ENCODE measurements at regions not wholly inside any gene's neighbourhood (a gene's known extent, or its start where the extent isn't known, plus 50 kb on each side); places are given as distances from the start of the nearest gene placed in this dataset.

DNA sequence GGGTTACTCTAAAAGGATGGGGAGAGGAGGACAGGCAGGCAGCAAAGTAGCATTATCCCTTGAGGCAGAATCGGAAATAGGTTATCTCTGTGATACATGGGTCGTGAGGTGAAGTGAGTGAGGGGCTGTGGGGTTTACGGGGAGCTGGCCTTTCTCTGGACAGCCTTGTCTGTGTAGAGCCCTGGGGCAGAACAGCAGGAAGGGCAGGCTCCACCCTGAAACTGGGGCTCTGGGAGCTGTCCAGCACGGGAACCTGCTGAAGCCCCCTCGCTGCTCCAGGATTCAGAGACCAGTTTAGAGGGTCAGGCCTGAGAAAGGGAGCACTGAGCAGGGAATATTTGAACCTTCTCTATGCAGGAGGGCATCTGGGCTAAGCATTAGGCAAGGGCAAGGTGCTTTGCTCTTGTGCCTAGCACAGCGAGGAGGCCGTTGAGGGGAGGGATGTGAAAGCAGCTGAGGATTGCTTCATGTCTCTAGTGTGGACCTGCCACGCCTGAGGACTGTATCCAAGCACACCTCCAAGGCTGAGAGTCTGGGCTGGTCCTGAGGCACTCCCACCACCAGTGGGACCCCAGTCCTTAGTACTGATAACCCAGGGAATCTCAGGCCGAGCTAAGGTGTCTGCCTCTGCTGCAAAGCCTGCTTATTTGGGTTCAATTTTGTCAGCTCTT lies 55.8 kb downstream of the NAV1 start:
- Histone ChIP-seq H3K79me1 (ENCODE audit: low read length) (no peaks in the 10 kb centered on the region), H2BK5ac (ENCODE audit: low read length) (no peak overlapping the region), H3K27me3 (ENCODE audit: insufficient read depth, low read length, poor library complexity) (no peaks in the 10 kb centered on the region), H4K5ac (ENCODE audit: low read length) (no peak overlapping the region), H3K4me2 (ENCODE audit: low read length) (no peak overlapping the region), H3K27ac (ENCODE audit: low read depth, low read length) (no peak overlapping the region), H3K36me3 (ENCODE audit: control insufficient read depth, insufficient read depth, low read length) (no peaks in the 10 kb centered on the region), H3K4ac (ENCODE audit: low read depth, low read length) (no peak overlapping the region), H3K79me2 (ENCODE audit: control insufficient read depth, insufficient read depth, low read length) (no peaks in the 10 kb centered on the region), H4K8ac (ENCODE audit: low read depth, low read length) (no peak overlapping the region), H2BK120ac (ENCODE audit: low read depth, low read length) (no peak overlapping the region), H3K9ac (ENCODE audit: low read length) (no peak overlapping the region), H3K23ac (ENCODE audit: low read length) (no peak overlapping the region), H2BK15ac (replicated peaks; ENCODE audit: low read depth) (no peak overlapping the region), H3K4me1 (ENCODE audit: control insufficient read depth, low read depth, low read length) (no peaks in the 10 kb centered on the region), H3K4me3 (ENCODE audit: low read length) (no peak overlapping the region), H2AK5ac (ENCODE audit: low read length) (no peak overlapping the region), H3K18ac (ENCODE audit: low read length) (no peak overlapping the region), H3K56ac (ENCODE audit: low read length) (no peak overlapping the region)
- no CpG with 5 or more reads among the region's 9 CpGs for WGBS (ENCODE audit: extremely low coverage, insufficient coverage, low lambda C conversion rate)
- DNase-seq = peak; percentile 63

DNA sequence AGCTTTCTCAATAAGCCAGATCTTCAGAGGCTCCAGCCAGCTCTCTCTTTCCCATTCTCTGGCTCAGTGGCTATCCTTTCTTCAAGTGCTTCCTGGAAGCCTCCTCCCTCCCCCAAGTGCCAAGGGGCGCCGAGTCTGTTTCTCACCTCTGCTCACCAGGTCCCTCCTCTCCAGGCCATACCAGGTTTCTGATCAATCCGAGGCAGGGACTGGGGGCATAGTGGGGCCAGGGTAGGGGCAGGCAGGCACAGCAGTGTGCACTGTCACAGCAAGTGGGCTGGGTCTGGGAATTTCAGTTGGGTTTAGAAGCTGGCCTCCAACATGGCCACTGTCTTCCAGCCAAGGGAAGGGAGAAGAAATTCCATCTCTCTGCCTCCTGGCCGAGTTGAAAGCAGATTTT lies 56.5 kb downstream of the NAV1 start:
- H3K56ac ChIP-seq (ENCODE audit: low read length) = no peak overlapping the region
- H2BK120ac ChIP-seq (ENCODE audit: low read depth, low read length) = no peak overlapping the region
- H4K8ac ChIP-seq (ENCODE audit: low read depth, low read length) = no peak overlapping the region
- no peak overlapping the region for H3K23ac ChIP-seq (ENCODE audit: low read length)
- no peaks in the 10 kb centered on the region for H3K79me2 ChIP-seq (ENCODE audit: control insufficient read depth, insufficient read depth, low read length)
- H3K27ac ChIP-seq (ENCODE audit: low read depth, low read length) = no peak overlapping the region
- no peak overlapping the region for H3K4ac ChIP-seq (ENCODE audit: low read depth, low read length)
- DNase-seq = no peak
- WGBS (ENCODE audit: extremely low coverage, insufficient coverage, low lambda C conversion rate) = no CpG with 5 or more reads among the region's 4 CpGs
- no peak overlapping the region for H3K9ac ChIP-seq (ENCODE audit: low read length)
- H2BK5ac ChIP-seq (ENCODE audit: low read length) = no peak overlapping the region
- H3K27me3 ChIP-seq (ENCODE audit: insufficient read depth, low read length, poor library complexity) = no peaks in the 10 kb centered on the region
- no peak overlapping the region for H2AK5ac ChIP-seq (ENCODE audit: low read length)
- no peak overlapping the region for H3K4me3 ChIP-seq (ENCODE audit: low read length)
- no peaks in the 10 kb centered on the region for H3K79me1 ChIP-seq (ENCODE audit: low read length)
- no peaks in the 10 kb centered on the region for H3K4me1 ChIP-seq (ENCODE audit: control insufficient read depth, low read depth, low read length)
- H3K36me3 ChIP-seq (ENCODE audit: control insufficient read depth, insufficient read depth, low read length) = no peaks in the 10 kb centered on the region
- H2BK15ac ChIP-seq (replicated peaks; ENCODE audit: low read depth) = no peak overlapping the region
- no peak overlapping the region for H4K5ac ChIP-seq (ENCODE audit: low read length)
- no peak overlapping the region for H3K4me2 ChIP-seq (ENCODE audit: low read length)
- H3K18ac ChIP-seq (ENCODE audit: low read length) = no peak overlapping the region

DNA sequence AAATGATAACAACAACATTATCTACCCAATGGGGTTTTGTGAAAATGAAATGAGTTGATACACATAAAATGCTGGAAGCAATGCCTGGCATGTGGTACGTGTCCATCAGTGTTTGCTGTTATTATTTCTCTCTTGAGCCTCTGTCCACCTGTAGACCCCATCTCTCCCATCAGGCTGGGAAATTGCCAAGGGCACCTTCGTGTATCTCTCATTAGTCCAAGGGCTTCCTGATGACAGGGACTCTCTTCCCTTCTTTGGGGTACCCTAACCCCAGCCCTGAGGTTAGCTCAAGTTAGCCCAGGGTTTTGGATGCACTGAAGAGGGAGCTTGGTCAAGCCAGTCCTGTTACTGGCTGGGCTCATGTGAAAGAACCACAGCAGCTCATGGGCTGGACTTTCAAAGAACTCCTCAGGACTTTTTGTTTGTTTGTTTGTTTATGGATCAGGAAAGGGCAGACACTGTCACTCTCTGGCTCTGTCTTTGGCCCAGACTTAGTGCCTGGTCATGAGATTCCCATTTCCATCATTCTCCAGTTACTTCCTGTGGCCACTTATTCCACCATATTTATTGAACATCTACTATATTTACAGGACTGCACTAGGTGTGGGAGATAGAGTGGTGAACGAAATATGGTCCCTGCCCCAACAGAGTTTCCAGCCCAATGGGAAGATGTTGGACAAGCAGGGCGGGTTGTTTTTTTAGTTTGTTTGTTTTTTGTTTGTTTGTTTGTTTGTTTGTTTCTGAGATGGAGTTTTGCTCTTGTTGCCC lies 57.4 kb downstream of the NAV1 start:
- no peak overlapping the region for H2BK120ac ChIP-seq (ENCODE audit: low read depth, low read length)
- H4K8ac ChIP-seq (ENCODE audit: low read depth, low read length) = no peak overlapping the region
- H3K4ac ChIP-seq (ENCODE audit: low read depth, low read length) = no peak overlapping the region
- H3K56ac ChIP-seq (ENCODE audit: low read length) = no peak overlapping the region
- no peak overlapping the region for H3K4me2 ChIP-seq (ENCODE audit: low read length)
- H3K18ac ChIP-seq (ENCODE audit: low read length) = no peak overlapping the region
- H3K79me1 ChIP-seq (ENCODE audit: low read length) = no peaks in the 10 kb centered on the region
- no peak overlapping the region for H2BK5ac ChIP-seq (ENCODE audit: low read length)
- no peak overlapping the region for H3K27ac ChIP-seq (ENCODE audit: low read depth, low read length)
- no peak overlapping the region for H2BK15ac ChIP-seq (replicated peaks; ENCODE audit: low read depth)
- H3K4me1 ChIP-seq (ENCODE audit: control insufficient read depth, low read depth, low read length) = no peaks in the 10 kb centered on the region
- H3K79me2 ChIP-seq (ENCODE audit: control insufficient read depth, insufficient read depth, low read length) = no peaks in the 10 kb centered on the region
- H2AK5ac ChIP-seq (ENCODE audit: low read length) = no peak overlapping the region
- no peaks in the 10 kb centered on the region for H3K27me3 ChIP-seq (ENCODE audit: insufficient read depth, low read length, poor library complexity)
- no peak overlapping the region for H3K9ac ChIP-seq (ENCODE audit: low read length)
- DNase-seq = no peak
- no peak overlapping the region for H3K23ac ChIP-seq (ENCODE audit: low read length)
- no peak overlapping the region for H4K5ac ChIP-seq (ENCODE audit: low read length)
- H3K36me3 ChIP-seq (ENCODE audit: control insufficient read depth, insufficient read depth, low read length) = no peaks in the 10 kb centered on the region
- no CpG with 5 or more reads among the region's 4 CpGs for WGBS (ENCODE audit: extremely low coverage, insufficient coverage, low lambda C conversion rate)
- H3K4me3 ChIP-seq (ENCODE audit: low read length) = no peak overlapping the region

DNA sequence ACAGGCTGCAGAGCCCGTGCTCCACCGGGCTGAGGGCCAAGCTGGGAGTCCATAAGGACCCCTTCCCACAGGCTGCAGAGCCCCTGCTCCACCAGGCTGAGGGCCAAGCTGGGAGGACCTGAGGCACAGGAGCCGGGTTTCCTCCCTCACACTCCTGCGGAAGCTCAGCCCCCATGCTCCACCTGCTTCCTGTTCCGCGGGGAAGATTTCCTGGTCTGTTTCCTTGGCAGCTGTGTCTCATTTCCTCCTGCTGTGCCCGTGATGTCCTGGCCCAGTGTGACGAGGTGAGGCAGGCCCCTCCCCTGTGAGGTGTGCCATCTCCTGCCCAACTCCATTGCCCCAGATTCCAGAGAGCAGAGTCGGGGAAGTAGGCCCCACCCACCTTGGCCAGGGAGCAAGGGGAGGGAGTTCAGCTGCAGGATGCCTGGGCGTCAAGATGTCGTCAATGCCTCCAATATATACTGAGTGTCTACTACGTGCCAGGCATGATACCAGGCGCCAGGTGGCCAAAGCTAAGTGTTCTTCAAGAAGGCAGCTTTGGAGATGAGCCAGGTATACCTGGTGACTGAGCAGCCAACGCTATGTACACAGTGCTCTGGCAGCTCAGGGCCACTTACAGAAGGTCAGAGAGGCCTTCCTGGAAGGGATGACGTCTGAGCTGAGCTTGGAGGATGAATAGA lies 58.8 kb downstream of the NAV1 start:
- no peak overlapping the region for H3K18ac ChIP-seq (ENCODE audit: low read length)

DNA sequence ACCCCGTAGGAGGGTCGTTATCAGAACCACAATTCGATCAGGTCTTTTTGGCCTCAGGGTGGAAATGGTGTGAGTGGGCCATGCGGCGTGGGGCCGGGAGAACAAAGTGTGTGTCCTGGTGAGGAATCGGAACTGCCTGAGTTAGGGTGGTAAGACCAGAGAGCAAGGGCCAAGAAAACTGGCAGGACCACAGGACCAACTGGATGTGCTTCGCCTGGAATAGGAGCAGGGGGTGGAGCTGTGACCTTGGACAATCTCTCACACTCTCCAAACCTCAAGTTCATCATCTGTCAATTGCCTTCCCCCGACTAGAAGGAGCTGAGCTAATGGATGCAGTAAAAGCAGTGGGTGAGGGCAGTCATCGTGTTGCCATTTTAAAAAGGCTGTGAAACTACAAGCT lies 59.5 kb downstream of the NAV1 start:
- Histone ChIP-seq H2BK120ac (ENCODE audit: low read depth, low read length) (no peak overlapping the region), H4K8ac (ENCODE audit: low read depth, low read length) (no peak overlapping the region), H3K23ac (ENCODE audit: low read length) (no peak overlapping the region), H3K56ac (ENCODE audit: low read length) (no peak overlapping the region), H3K27me3 (ENCODE audit: insufficient read depth, low read length, poor library complexity) (no peaks in the 10 kb centered on the region), H4K5ac (ENCODE audit: low read length) (no peak overlapping the region), H2BK15ac (replicated peaks; ENCODE audit: low read depth) (no peak overlapping the region), H3K18ac (ENCODE audit: low read length) (no peak overlapping the region), H3K4me1 (ENCODE audit: control insufficient read depth, low read depth, low read length) (no peaks in the 10 kb centered on the region), H3K4me2 (ENCODE audit: low read length) (no peak overlapping the region), H3K4me3 (ENCODE audit: low read length) (no peak overlapping the region), H3K79me1 (ENCODE audit: low read length) (no peaks in the 10 kb centered on the region), H2AK5ac (ENCODE audit: low read length) (no peak overlapping the region), H3K27ac (ENCODE audit: low read depth, low read length) (no peak overlapping the region), H3K79me2 (ENCODE audit: control insufficient read depth, insufficient read depth, low read length) (no peaks in the 10 kb centered on the region), H2BK5ac (ENCODE audit: low read length) (no peak overlapping the region), H3K36me3 (ENCODE audit: control insufficient read depth, insufficient read depth, low read length) (no peaks in the 10 kb centered on the region), H3K9ac (ENCODE audit: low read length) (no peak overlapping the region), H3K4ac (ENCODE audit: low read depth, low read length) (no peak overlapping the region)
- no peak for DNase-seq
- no CpG with 5 or more reads among the region's 10 CpGs for WGBS (ENCODE audit: extremely low coverage, insufficient coverage, low lambda C conversion rate)

More for the DNA sequence above, 58.8 kb downstream of the NAV1 start:
- WGBS (ENCODE audit: extremely low coverage, insufficient coverage, low lambda C conversion rate) = no CpG with 5 or more reads among the region's 15 CpGs
- Histone ChIP-seq H4K5ac (ENCODE audit: low read length) (no peak overlapping the region), H3K9ac (ENCODE audit: low read length) (no peak overlapping the region), H3K36me3 (ENCODE audit: control insufficient read depth, insufficient read depth, low read length) (no peaks in the 10 kb centered on the region), H2AK5ac (ENCODE audit: low read length) (no peak overlapping the region), H3K56ac (ENCODE audit: low read length) (no peak overlapping the region), H2BK15ac (replicated peaks; ENCODE audit: low read depth) (no peak overlapping the region), H3K4me3 (ENCODE audit: low read length) (no peak overlapping the region), H3K23ac (ENCODE audit: low read length) (no peak overlapping the region), H2BK120ac (ENCODE audit: low read depth, low read length) (no peak overlapping the region), H3K27me3 (ENCODE audit: insufficient read depth, low read length, poor library complexity) (no peaks in the 10 kb centered on the region), H4K8ac (ENCODE audit: low read depth, low read length) (no peak overlapping the region), H3K27ac (ENCODE audit: low read depth, low read length) (no peak overlapping the region), H3K4me2 (ENCODE audit: low read length) (no peak overlapping the region), H3K79me2 (ENCODE audit: control insufficient read depth, insufficient read depth, low read length) (no peaks in the 10 kb centered on the region), H3K4ac (ENCODE audit: low read depth, low read length) (no peak overlapping the region), H3K4me1 (ENCODE audit: control insufficient read depth, low read depth, low read length) (no peaks in the 10 kb centered on the region), H2BK5ac (ENCODE audit: low read length) (no peak overlapping the region), H3K79me1 (ENCODE audit: low read length) (no peaks in the 10 kb centered on the region)
- DNase-seq = no peak

All from mesendoderm (in vitro differentiated cells).